ENCODE measurements at regions not wholly inside any gene's neighbourhood (a gene's known extent, or its start where the extent isn't known, plus 50 kb on each side); places are given as distances from the start of the nearest gene placed in this dataset.

- Mint-ChIP-seq H3K27ac (no peak overlapping the region), H3K36me3 (ENCODE audit: low read depth) (no peaks in the 10 kb centered on the region), H3K27me3 (peaks cover 13% of the 10 kb centered on the region), H3K4me3 (no peak overlapping the region), H3K9me3 (ENCODE audit: low read depth) (peaks cover 11% of the 10 kb centered on the region), H3K4me1 (no peaks in the 10 kb centered on the region)
- ChIA-PET CTCF (no interaction called here), POLR2A (no interaction called here)
- DNase-seq (no peak), ATAC-seq (no peak)
- intact Hi-C loops (cut with DNase I, micrococcal nuclease) = no loop called here
Observed at GRCh38 chr1:4276238-4276637, 376.2 kb upstream of the C1orf174 start.

- intact Hi-C loops (cut with DNase I, micrococcal nuclease) = no loop called here
- no peak for DNase-seq
- Mint-ChIP-seq H3K27ac (no peak overlapping the region), H3K9me3 (ENCODE audit: low read depth) (peaks cover 11% of the 10 kb centered on the region), H3K4me3 (no peak overlapping the region), H3K36me3 (ENCODE audit: low read depth) (no peaks in the 10 kb centered on the region), H3K27me3 (peaks cover 13% of the 10 kb centered on the region), H3K4me1 (no peaks in the 10 kb centered on the region)
- CTCF ChIA-PET = no interaction called here
- POLR2A ChIA-PET = no interaction called here
- ATAC-seq = no peak
Observed at GRCh38 chr1:4277598-4277997, 376.8 kb upstream of the AJAP1 start.

GRCh38 chr1:4284976-4285375 is 369.4 kb upstream of the AJAP1 start:
- Mint-ChIP-seq H3K36me3 (ENCODE audit: low read depth) (no peaks in the 10 kb centered on the region), H3K27me3 (peaks cover 14% of the 10 kb centered on the region), H3K27ac (no peak overlapping the region), H3K4me1 (no peaks in the 10 kb centered on the region), H3K4me3 (no peak overlapping the region), H3K9me3 (ENCODE audit: low read depth) (no peaks in the 10 kb centered on the region)
- intact Hi-C loops (cut with DNase I, micrococcal nuclease) = no loop called here
- DNase-seq = no peak
- ATAC-seq = no peak
- ChIA-PET POLR2A (no interaction called here), CTCF (interaction anchor here (0.6 kb wide), 1 partner anchor 87 kb away, joined by 3 read pairs; no protein-coding TSS in a partner anchor)

- POLR2A ChIA-PET = no interaction called here
- no peak overlapping the region for H3K27ac Mint-ChIP-seq
- no peaks in the 10 kb centered on the region for H3K4me1 Mint-ChIP-seq
- H3K36me3 Mint-ChIP-seq (ENCODE audit: low read depth) = no peaks in the 10 kb centered on the region
- no peak overlapping the region for H3K4me3 Mint-ChIP-seq
- intact Hi-C loops (cut with DNase I, micrococcal nuclease) = no loop called here
- peaks cover 15% of the 10 kb centered on the region for H3K27me3 Mint-ChIP-seq
- DNase-seq (no peak), ATAC-seq (no peak)
- peaks cover 8% of the 10 kb centered on the region for H3K9me3 Mint-ChIP-seq (ENCODE audit: low read depth)
- CTCF ChIA-PET = interaction anchor here (0.8 kb wide), 1 partner anchor 418 kb away, joined by 3 read pairs; no protein-coding TSS in a partner anchor
Observed at GRCh38 chr1:4292861-4293260, 361.5 kb upstream of the AJAP1 start.

- no peaks in the 10 kb centered on the region for H3K4me1 Mint-ChIP-seq
- ChIA-PET POLR2A (no interaction called here), CTCF (no interaction called here)
- no peaks in the 10 kb centered on the region for H3K36me3 Mint-ChIP-seq (ENCODE audit: low read depth)
- intact Hi-C loops (cut with DNase I, micrococcal nuclease) = no loop called here
- peaks cover 11% of the 10 kb centered on the region for H3K9me3 Mint-ChIP-seq (ENCODE audit: low read depth)
- H3K27me3 Mint-ChIP-seq = peaks cover 2% of the 10 kb centered on the region
- H3K4me3 Mint-ChIP-seq = no peak overlapping the region
- H3K27ac Mint-ChIP-seq = no peak overlapping the region
- DNase-seq (no peak), ATAC-seq (no peak)
Observed at GRCh38 chr1:4298361-4299083, 355.9 kb upstream of the AJAP1 start.

- no peak for DNase-seq
- intact Hi-C loops (cut with DNase I, micrococcal nuclease) = no loop called here
- ChIA-PET POLR2A (no interaction called here), CTCF (no interaction called here)
- Mint-ChIP-seq H3K36me3 (ENCODE audit: low read depth) (no peaks in the 10 kb centered on the region), H3K4me1 (no peaks in the 10 kb centered on the region), H3K9me3 (ENCODE audit: low read depth) (peaks cover 11% of the 10 kb centered on the region), H3K27me3 (no peaks in the 10 kb centered on the region), H3K27ac (no peak overlapping the region), H3K4me3 (no peak overlapping the region)
- no peak for ATAC-seq
Observed at GRCh38 chr1:4301007-4301406, 353.4 kb upstream of the AJAP1 start.

- DNase-seq = no peak
- intact Hi-C loops (cut with DNase I, micrococcal nuclease) = no loop called here
- no peak overlapping the region for H3K4me3 Mint-ChIP-seq
- peaks cover 3% of the 10 kb centered on the region for H3K9me3 Mint-ChIP-seq (ENCODE audit: low read depth)
- H3K27ac Mint-ChIP-seq = no peak overlapping the region
- no peaks in the 10 kb centered on the region for H3K27me3 Mint-ChIP-seq
- H3K4me1 Mint-ChIP-seq = no peaks in the 10 kb centered on the region
- CTCF ChIA-PET = no interaction called here
- ATAC-seq = no peak
- H3K36me3 Mint-ChIP-seq (ENCODE audit: low read depth) = no peaks in the 10 kb centered on the region
- POLR2A ChIA-PET = no interaction called here
Observed at GRCh38 chr1:4303303-4303702, 351.1 kb upstream of the AJAP1 start.

GRCh38 chr1:4305526-4306301 is 348.7 kb upstream of the AJAP1 start:
- Mint-ChIP-seq H3K4me1 (no peaks in the 10 kb centered on the region), H3K4me3 (no peak overlapping the region), H3K27ac (no peak overlapping the region), H3K27me3 (no peaks in the 10 kb centered on the region), H3K9me3 (ENCODE audit: low read depth) (peaks cover 3% of the 10 kb centered on the region), H3K36me3 (ENCODE audit: low read depth) (no peaks in the 10 kb centered on the region)
- no peak for DNase-seq
- intact Hi-C loops (cut with DNase I, micrococcal nuclease) = no loop called here
- ATAC-seq = no peak
- ChIA-PET POLR2A (no interaction called here), CTCF (no interaction called here)

- intact Hi-C loops (cut with DNase I, micrococcal nuclease) = no loop called here
- Mint-ChIP-seq H3K36me3 (ENCODE audit: low read depth) (no peaks in the 10 kb centered on the region), H3K9me3 (ENCODE audit: low read depth) (peaks cover 3% of the 10 kb centered on the region), H3K27me3 (peaks cover 3% of the 10 kb centered on the region), H3K4me3 (no peak overlapping the region), H3K4me1 (no peaks in the 10 kb centered on the region), H3K27ac (no peak overlapping the region)
- POLR2A ChIA-PET = no interaction called here
- no peak for DNase-seq
- no peak for ATAC-seq
- CTCF ChIA-PET = no interaction called here
Observed at GRCh38 chr1:4306559-4307467, 347.6 kb upstream of the AJAP1 start.

- no peaks in the 10 kb centered on the region for H3K4me1 Mint-ChIP-seq
- no peak overlapping the region for H3K4me3 Mint-ChIP-seq
- H3K9me3 Mint-ChIP-seq (ENCODE audit: low read depth) = peaks cover 3% of the 10 kb centered on the region
- intact Hi-C loops (cut with DNase I, micrococcal nuclease) = no loop called here
- H3K36me3 Mint-ChIP-seq (ENCODE audit: low read depth) = no peaks in the 10 kb centered on the region
- ATAC-seq (no peak), DNase-seq (no peak)
- CTCF ChIA-PET = no interaction called here
- POLR2A ChIA-PET = no interaction called here
- H3K27ac Mint-ChIP-seq = no peak overlapping the region
- H3K27me3 Mint-ChIP-seq = peaks cover 3% of the 10 kb centered on the region
Observed at GRCh38 chr1:4307468-4307845, 347.0 kb upstream of the AJAP1 start.

GRCh38 chr1:4307911-4308545 is 346.4 kb upstream of the AJAP1 start:
- intact Hi-C loops (cut with DNase I, micrococcal nuclease) = no loop called here
- no peak for ATAC-seq
- Mint-ChIP-seq H3K9me3 (ENCODE audit: low read depth) (peaks cover under 1% of the 10 kb centered on the region), H3K36me3 (ENCODE audit: low read depth) (no peaks in the 10 kb centered on the region), H3K27ac (no peak overlapping the region), H3K4me1 (no peaks in the 10 kb centered on the region), H3K27me3 (peaks cover 3% of the 10 kb centered on the region), H3K4me3 (no peak overlapping the region)
- CTCF ChIA-PET = no interaction called here
- POLR2A ChIA-PET = no interaction called here
- no peak for DNase-seq

Measured in activated CD4-positive, alpha-beta T cell treated with anti-CD3 and anti-CD28 coated beads for 36 hours (primary cell).